ENCODE measurements at regions not wholly inside any gene's neighbourhood (a gene's known extent, or its start where the extent isn't known, plus 50 kb on each side); places are given as distances from the start of the nearest gene placed in this dataset.
"Not testable (repeated sequence)": the region's sequence is repeated elsewhere in the genome, so short reads cannot be mapped to it uniquely, and the experiment has no call there.

DNA sequence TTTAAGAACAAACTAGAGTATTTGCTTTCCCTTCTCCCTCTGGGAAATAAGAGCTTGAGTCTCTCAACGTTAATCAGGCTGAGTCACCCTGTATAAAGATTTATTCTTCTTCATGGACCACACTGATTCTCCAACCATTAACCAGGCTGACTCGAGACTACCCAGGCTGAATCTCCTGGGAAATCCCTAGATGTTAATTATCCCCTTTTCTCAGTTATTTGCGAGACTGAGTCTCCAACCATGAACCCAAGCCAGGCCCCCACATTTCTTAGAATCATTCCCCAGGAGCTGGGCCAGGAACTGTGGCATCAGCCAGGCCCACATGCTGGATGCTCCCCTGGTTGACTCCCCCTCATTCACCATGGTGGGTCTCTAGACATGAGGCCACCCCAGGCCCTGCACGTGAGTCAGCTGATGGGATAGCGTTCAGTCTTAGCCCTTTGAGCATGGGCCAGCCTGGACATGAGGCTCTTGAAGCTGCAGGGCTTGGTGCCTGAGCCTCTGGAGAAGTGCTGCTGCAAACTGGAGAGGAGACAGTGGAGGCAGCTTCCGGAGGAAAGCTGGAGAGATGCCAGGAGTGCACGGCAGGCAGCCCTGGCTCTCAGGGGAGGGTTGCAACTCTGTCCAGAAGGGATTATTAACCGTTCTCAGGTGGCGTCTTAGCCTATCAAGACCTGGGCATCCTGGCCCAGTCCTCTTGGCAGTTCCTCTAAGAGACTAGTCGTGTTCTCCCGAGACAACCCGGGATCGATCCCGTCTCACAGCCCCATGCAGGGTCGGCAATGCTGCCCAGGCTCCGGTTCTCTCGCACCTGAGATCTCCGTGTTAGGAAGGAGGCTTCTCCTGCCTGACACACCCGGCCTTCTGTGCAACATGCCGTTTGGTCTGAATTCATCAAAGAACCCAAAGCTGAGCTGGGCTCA is 296.6 kb downstream of the ADGRD1 start:
- DNase-seq (ENCODE audit: low read depth, low spot score) = no peak

DNA sequence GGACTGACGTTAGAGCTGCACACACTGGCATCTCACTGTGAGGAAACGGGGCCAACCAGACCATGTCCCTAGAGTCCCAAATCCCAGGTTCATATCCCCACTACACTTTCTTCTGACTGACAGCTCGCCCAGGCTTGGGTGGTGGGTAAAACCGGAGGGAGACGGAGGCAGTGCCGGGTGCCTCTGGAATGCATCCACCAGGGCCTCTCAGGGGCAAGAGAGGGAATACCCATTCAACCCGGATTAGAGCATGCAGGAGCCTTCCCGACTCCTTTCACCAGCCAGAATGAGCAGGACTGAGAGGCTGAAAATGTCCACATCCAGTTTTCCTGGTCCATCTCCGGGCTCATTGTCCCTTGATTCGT is 297.2 kb downstream of the ADGRD1 start:
- DNase-seq (ENCODE audit: low read depth, low spot score) = no peak

DNA sequence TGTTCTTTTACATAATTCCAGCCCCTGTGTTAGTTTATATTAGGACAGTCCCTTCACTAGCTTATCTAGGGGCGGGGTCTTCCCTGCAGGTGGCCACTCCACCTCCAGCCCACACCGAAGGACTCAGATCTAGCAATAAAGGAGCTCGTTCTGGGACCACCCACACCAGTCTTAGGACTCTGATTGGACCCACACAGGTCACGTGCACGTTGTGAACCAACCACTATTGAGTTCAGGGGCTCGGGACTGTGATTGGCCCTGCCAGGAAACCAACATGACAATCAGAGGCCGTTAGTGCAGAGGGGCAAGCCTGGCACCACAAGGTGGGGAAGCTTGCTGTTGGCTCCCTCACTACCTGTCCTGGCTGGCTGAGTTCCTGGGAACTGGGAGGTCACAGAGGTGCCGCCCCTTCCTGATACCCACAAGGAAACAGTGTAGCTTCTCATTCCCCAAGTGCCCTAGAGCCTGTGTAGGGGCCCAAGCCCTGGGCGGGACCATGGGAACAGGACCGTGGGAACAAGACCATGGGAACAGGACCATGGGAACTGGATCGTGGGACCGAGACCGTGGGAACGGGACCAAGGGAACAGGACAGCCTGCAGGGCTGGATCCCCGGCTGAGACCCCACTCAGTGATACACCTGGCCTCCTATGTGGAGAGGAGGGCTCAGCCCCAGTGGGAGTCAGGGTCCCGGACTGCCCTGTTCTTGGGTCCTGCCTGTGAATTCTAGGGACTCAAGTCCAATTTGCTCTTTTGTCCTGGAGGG is 297.8 kb downstream of the ADGRD1 start:
- DNase-seq (ENCODE audit: low read depth, low spot score) = no peak

DNA sequence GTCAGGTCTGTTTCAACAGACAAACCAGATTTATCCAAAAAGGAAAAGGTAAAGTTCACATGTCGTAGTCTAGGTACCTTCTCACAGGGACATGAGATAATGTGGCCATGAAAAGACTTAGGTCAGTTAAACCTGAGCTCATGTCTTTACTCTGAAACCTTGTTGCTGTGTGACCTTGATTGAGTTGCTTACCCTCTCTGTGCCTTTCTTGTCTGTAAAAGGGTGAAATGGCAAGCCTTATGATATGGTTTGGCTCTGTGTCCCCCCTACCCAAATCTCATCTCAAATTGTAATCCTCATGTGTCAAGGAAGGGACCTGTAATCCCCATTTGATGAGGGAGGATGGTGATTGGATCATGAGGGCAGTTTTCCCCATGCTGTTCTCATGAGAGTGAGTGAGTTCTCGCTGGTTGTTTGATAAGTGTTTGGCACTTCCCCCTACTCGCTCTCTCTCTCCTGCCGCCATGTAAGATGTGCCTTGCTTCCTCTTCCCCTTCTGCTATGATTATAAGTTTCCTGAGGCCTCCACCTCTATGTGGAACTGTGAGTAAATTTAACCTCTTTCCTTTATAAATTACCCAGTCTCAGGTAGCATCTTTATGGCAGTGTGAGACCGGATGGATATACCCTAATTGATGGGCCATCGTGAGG is 299.8 kb downstream of the ADGRD1 start:
- no peak for DNase-seq (ENCODE audit: low read depth, low spot score)

DNA sequence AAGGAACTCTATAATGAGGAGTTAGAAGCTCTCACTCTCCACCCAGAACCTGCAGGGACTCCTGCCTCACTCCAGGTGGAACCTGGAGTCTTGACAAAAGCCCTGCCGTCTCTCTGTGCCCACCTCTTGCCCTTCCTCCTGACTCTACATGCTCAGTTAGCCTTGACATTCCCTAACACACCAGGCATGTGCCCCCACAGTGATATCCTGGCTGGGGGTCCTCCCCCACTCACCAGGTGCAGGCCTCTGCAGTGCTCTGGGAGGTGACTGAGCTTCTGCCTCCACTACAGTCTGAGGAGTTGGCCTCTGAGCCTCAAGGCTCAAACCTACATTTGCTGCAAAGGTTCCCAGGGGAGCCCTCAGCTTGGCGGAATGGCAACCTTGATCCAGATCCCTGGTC is 300.7 kb downstream of the ADGRD1 start:
- no peak for DNase-seq (ENCODE audit: low read depth, low spot score)

DNA sequence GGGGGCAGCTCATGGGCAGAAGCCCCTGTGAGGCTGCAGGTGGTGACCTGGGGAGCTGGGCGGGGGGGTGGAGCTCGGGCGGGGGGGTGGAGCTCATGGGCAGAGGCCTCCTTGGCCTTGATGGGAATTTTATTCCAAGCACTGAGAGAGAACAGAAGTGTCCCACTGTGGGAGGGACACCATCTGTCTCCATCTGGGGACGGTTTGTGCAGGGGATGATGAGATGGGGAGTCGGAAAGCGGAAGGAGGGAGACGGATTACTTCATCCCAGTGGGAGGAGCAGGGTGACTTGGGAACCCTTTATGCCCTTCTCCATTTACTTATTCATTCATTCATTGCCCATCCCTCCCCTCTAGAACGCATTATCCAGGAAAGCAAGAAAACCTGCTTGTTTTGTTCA is 304.7 kb downstream of the ADGRD1 start:
- DNase-seq (ENCODE audit: low read depth, low spot score) = no peak

DNA sequence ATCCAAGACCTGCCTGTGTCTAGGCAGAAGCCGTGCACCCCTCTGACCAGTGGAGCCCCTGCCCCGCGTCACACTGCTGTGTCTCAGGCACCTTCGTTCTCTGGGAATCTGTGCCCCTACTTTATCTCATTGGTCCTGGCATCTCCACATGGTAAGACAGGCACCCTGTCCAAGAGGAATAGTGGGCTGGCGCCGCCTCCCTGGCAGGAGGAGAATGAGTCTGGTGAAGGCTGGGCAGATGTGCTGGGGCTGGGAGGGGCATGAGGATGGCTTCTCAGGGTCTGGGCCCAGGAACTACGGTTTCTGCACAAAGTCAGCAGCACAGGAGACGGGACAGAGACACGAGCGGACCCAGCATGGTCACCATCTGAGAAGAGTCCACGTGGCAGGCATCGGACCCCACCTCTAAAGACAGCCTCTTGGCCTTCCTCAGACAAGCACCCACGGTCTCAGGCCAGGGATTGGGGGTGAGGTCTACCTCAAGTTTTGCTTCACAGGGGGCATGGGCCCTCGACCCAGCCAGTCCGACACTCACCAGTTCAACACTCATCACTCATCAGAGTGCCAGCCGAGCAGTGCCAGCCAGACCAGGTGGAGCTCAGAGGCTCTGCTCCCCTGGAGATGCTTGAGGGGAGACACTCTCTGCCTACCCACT is 306.7 kb downstream of the ADGRD1 start:
- no peak for DNase-seq (ENCODE audit: low read depth, low spot score)

DNA sequence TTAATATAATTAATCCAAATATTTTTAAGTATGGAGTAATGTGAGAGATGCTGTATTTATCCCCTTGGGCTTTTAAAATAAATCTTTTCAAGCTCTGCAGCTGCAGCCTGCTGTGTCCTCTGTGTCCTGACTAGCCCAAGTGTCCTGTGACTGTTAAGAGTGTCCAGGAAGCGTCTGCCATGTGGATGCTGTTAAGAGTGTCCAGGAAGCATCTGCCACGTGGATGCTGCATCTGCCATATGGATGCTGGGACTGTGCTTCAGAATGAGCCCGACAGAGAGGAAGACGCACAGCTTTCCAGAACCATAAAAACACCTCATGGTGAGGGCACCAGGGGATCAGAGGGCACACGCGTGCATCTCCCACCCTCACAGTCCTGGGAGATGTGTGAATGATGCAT is 307.2 kb downstream of the ADGRD1 start:
- no peak for DNase-seq (ENCODE audit: low read depth, low spot score)

DNA sequence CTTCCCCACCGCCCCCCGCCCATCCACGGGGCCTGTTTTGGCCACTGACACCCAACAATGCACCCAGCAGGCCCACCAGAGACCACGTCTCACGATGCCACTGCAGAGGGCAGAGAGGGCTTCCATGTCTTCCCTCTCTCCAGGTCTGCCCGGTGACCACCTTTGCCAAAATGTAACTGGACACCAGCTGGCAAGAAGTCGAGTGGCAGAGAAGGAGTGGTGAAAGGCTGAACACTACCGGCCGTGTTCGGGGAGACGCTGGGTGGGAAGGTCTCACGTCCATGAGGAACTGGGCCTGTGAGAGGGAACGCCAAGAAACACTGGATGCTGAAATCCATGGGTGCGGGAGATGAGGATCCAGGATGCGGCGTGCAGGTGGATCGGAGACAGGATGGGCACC is 308.2 kb downstream of the ADGRD1 start:
- no peak for DNase-seq (ENCODE audit: low read depth, low spot score)

DNA sequence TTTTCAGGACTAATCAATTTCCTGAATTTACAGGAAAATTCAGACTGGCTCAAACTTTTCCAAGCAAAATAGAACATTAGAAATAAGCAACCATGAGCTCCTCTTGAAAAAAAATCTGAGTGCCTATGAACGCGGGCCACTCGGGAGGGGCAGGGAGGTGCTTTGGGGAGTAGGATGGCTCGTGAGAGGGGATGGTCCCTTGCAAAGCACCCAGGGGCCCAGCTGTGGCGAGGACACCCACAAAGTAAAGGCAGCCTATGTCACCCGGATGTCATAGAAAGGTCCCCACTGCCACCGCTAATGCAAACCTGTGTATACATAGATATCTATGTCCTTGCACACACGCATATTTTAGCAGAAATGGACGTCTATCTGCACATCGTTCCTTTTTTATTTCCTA is 309.9 kb downstream of the ADGRD1 start:
- no peak for DNase-seq (ENCODE audit: low read depth, low spot score)

DNA sequence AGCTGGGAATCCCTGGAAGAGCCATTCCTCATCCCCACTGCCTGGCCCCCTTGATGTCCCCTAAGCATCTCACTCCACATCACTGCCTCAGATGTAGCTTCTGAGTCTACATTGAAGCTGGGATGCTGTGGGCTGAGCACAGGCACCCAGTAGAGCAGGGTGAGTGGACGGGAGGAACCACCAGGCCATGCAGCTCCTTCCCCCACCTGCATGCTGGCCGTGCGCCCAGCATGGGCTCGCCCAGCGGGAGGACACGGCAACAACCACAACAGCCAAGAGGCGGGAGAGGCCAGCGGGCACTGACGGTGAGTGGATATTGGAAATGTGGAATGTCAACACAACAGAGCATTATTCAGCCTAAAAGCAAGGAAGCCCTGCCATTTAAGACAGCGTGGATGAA is 310.9 kb downstream of the ADGRD1 start:
- no peak for DNase-seq (ENCODE audit: low read depth, low spot score)

DNA sequence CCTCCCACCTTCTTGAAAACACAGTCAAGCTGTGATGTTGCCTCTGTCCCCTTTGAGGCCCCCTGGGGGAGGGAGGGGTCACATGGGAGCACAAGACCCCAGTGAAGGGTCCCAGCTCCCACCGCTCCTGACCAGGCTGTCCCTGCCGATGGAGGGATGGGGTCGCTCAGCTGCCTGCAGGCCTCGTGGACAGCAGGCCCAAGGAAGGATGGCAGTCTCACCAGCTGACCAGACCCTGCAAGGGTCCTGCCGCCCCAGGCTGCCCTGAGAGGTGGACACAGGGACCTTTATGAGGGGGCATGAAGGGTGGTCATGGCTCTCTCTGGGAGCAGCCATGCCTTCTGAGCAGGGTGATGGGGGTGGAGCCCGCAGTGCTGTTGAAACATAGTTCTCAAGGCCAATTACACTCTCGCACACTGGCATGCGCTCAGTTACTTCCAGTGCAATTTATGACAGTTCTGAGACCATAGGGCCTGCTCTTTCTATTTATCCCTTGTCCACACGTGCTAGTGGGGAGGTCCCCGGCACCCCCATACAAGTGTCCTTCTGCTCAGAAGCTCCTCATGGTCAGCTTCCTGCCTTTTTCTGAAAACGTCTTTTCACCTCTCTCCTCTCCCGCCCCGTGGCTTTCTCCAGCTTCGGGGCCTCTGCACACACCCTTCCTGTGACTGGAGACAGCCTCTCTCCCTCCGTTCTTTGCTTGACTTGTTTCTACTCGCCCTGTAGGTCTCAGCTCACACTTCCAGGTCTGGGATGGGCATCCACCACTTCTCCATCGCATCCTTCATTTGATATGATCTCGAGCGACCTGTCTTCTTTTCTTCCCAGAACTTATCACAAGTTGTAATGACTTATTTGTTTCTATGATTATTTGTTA is 313.1 kb downstream of the ADGRD1 start:
- no peak for DNase-seq (ENCODE audit: low read depth, low spot score)

DNA sequence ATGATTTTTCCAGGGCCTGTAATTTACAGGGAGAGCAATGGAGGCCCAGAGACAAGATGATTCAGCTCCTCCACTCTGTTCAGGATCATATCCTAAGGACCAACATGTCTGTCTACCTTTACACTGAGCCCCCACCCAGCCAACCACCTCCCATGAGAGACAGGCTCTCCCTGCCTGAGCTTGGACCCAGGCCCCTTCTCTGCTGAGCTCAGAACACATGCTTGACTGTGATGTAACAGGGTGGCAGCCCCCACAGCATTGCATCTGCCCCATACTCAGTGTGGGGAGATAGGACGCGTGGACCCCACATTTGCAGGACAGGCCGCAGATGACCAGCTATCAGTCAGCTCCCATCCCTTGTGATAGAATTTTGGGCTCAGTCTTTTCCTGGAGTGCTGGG is 313.9 kb downstream of the ADGRD1 start:
- DNase-seq (ENCODE audit: low read depth, low spot score) = no peak

DNA sequence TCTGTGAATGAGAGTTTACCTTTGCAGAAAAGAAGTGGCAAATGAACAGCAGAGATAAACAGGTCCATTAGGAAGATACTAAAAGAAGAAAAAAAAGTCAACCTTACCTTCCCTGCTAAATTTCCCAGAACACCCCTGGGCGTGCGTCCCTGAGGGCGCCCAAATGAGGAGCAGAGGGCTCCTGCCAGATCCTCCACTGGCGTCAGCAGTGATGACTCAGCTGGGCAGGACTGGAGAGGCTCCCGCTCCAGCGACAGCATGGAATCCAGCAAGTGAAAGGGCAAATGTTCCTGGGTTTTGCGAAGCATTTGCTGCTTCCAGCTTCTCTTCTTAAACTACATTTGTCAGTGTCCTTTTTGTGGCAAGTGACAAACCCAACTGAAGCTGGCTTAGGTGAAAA is 314.4 kb downstream of the ADGRD1 start:
- not testable (repeated sequence) for DNase-seq (ENCODE audit: low read depth, low spot score)

DNA sequence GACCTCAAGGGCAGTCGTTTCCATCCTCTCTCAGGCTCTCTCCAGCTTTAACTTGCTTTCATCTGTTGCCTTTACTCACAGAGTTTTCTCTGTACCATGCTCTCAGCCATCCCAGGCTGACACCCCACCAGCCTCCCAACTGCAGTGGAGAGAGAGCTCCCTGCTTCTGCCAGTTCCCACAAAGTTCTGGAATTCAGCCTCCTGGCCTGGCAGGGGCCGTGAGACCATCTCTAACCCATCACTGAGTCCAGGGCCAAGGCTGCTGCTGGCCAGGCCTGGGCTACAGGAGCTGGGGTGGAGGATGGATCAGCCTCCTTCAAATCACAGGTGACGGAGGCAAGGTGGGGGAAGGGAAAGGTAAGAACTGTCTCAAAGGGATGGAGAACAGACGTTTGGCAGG is 314.9 kb downstream of the ADGRD1 start:
- not testable (repeated sequence) for DNase-seq (ENCODE audit: low read depth, low spot score)

DNA sequence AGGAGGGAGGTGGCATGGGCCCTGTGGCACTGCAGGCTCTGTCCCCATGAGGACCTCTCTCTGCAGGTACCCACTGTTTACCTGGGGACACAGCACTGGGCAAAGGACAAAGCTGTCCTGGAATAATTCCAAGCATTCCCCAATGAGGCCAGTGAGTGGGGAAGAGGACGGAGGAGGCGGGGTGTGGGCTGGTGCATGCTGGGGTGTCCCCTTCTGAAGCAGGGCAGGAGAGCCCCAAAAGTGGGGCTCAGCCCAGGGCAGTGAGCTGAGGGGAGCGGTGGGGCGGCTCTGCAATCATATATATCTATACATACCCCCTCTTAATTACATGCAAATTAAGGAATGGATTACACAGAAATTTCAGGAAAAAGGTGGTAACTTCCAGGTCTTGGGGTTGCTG is 315.8 kb downstream of the ADGRD1 start:
- no peak for DNase-seq (ENCODE audit: low read depth, low spot score)

DNA sequence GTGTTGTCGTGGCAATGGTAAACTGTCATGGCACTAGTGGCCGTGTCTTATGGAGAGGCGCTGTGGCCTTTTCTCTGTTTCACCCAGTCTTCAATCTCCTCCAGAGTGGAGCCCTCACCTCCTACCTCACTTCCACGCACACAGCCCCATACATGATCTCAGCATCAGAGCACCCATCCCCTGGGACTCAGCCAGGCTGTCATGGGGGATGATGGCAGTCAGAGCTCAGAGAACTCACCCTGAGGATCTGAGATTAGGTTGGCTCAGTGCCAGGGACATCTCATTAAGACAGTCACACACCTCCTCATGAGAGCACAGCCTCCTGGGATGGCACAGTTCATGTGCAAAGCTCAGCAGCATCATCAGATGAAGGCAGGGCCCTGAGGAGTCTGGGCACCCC is 316.3 kb downstream of the ADGRD1 start:
- not testable (repeated sequence) for DNase-seq (ENCODE audit: low read depth, low spot score)

DNA sequence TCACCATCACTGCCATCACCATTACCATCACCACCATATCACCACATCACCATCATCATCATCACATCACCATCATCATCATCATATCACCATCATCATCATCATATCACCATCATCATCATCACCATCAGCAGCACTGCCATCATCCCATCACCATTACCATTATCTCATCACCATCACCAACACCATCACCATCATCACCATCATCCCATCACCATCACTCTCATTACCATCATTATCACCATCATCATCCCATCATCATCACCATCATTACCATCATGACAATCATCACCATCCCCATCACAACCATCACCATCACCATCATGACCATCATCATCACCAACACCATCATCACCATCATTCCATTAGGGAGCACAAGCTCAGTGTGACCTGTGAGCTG is 318.0 kb downstream of the ADGRD1 start:
- DNase-seq (ENCODE audit: low read depth, low spot score) = no peak

DNA sequence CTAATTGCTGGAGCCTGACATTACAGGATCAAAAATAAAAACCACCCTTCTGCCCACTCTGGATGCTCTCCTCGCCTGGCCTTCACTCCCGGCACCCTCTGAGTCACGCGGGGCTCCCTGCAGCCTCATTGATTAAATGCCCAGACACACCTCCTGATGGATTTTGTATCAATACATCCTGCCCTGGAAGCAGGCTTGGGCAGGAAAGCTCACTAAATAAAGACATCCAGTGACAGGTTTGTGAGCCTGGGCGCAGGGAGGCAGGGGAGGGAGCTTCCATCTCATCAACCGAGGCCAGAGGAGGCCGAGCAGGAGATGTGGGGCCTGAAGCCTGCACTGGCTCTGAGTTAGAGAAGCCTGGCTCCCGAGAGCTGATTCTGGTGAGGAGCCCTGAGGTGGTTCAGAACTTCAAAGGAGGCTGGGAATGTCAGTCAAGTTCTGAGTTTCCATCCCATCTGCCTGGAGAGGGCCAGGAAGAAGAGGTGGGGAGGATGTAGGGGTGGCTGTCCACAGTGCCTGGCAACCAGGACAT is 318.6 kb downstream of the ADGRD1 start:
- not testable (repeated sequence) for DNase-seq (ENCODE audit: low read depth, low spot score)

DNA sequence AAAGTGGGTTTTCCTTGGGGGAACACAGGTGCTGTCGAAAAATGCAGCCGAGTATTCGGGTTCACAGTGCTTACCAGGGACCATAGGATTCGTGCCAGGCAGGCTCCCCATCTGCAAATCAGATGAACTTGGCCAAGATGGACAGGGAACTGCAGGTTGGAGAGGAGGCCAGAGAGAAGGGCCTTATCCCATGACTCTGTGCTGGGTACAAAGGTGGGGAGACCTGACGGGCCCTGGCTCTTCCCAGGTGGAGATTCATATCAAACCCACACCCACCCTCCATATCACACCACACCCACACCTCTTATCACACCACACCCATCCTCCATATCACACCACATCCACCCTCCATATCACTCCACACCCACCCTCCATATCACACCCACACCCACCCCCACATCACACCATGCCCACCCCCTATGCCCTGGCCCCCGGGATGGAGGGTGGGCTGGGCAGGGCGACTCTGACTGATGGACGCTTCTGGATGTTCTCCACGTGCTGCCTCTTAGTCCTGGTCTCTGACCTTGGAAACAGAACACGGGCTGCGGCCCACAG is 319.7 kb downstream of the ADGRD1 start:
- no peak for DNase-seq (ENCODE audit: low read depth, low spot score)

Measured in activated CD4-positive, CD25-positive, alpha-beta regulatory T cell treated with anti-CD3 and anti-CD28 coated beads, Interleukin-2, amount 50 U/mL, for 16 hours (primary cell).